Epidermal melanocyte (primary cell): ENCODE measurements at regions not wholly inside any gene's neighbourhood (a gene's known extent, or its start where the extent isn't known, plus 50 kb on each side); places are given as distances from the start of the nearest gene placed in this dataset.

Experiments used
- DNase-seq: peaks from one replicate; pipeline ENCODE4 v3.0.0; 2011; ENCODE audit warnings: low spot score; ENCODE audit not compliant: insufficient read length

GRCh38 chr14:65185829-65186228 lies 83.5 kb upstream of the MAX start:
- no peak for DNase-seq

- DNase-seq, result no peak
Observed at GRCh38 chr14:65186951-65187350, 84.6 kb upstream of the MAX start.

- DNase-seq, result no peak
Observed at GRCh38 chr14:65187421-65188049, 85.2 kb upstream of the MAX start.

- no peak for DNase-seq
Observed at GRCh38 chr14:65190312-65190711, 88.0 kb upstream of the MAX start.

GRCh38 chr14:65191716-65192115 lies 89.4 kb upstream of the MAX start:
- DNase-seq, result no peak

- no peak for DNase-seq
Observed at GRCh38 chr14:65192686-65193085, 90.4 kb upstream of the MAX start.

GRCh38 chr14:65193916-65194590 lies 91.7 kb upstream of the MAX start:
- DNase-seq, result no peak

- DNase-seq, result no peak
Observed at GRCh38 chr14:65195042-65195719, 92.9 kb upstream of the MAX start.

- no peak for DNase-seq
Observed at GRCh38 chr14:65198346-65198745, 96.0 kb upstream of the MAX start.

GRCh38 chr14:65200454-65200853 lies 98.1 kb upstream of the MAX start:
- DNase-seq, result no peak

- DNase-seq, result no peak
Observed at GRCh38 chr14:65203574-65203973, 101.3 kb upstream of the MAX start.

GRCh38 chr14:65204056-65204455 lies 101.7 kb upstream of the MAX start:
- DNase-seq, result no peak

GRCh38 chr14:65206078-65206447 lies 103.7 kb upstream of the MAX start:
- DNase-seq, result no peak

- no peak for DNase-seq
Observed at GRCh38 chr14:65206448-65207096, 104.3 kb upstream of the MAX start.

GRCh38 chr14:65208548-65208947 lies 106.2 kb upstream of the MAX start:
- no peak for DNase-seq

- no peak for DNase-seq
Observed at GRCh38 chr14:65210118-65210821, 108.0 kb upstream of the MAX start.

GRCh38 chr14:65210822-65211182 lies 108.5 kb upstream of the MAX start:
- DNase-seq, result no peak

GRCh38 chr14:65211341-65211987 lies 109.1 kb upstream of the MAX start:
- no peak for DNase-seq

GRCh38 chr14:65213316-65213715 lies 111.0 kb upstream of the MAX start:
- no peak for DNase-seq

- DNase-seq, result no peak
Observed at GRCh38 chr14:65214741-65215140, 112.4 kb upstream of the MAX start.

GRCh38 chr14:65219353-65219752 lies 117.0 kb upstream of the MAX start:
- no peak for DNase-seq
